ENCODE measurements at regions not wholly inside any gene's neighbourhood (a gene's known extent, or its start where the extent isn't known, plus 50 kb on each side); places are given as distances from the start of the nearest gene placed in this dataset.
"Not testable (repeated sequence)": the region's sequence is repeated elsewhere in the genome, so short reads cannot be mapped to it uniquely, and the experiment has no call there.

- no peak for DNase-seq (ENCODE audit: low spot score)
- ATAC-seq (ENCODE audit: low read depth) = no peak
- H3K4me1 ChIP-seq (ENCODE audit: insufficient read depth, poor library complexity, severe bottlenecking) = no peaks in the 10 kb centered on the region
- no peaks in the 10 kb centered on the region for H3K36me3 ChIP-seq (ENCODE audit: low read depth)
- H3K27ac ChIP-seq (ENCODE audit: poor library complexity, severe bottlenecking) = no peak overlapping the region
- TF ChIP-seq CTCF (IDR thresholded peaks at IDR 0.05; ENCODE audit: poor library complexity, severe bottlenecking) = no peak
- H3K9me3 ChIP-seq (ENCODE audit: severe bottlenecking) = no peaks in the 10 kb centered on the region
- H3K27me3 ChIP-seq (ENCODE audit: insufficient read depth, poor library complexity, severe bottlenecking) = peaks cover 6% of the 10 kb centered on the region
- H3K4me3 ChIP-seq (ENCODE audit: severe bottlenecking) = no peak overlapping the region
Observed at GRCh38 chr2:83251321-83251872, 1207.7 kb downstream of the SUCLG1 start.

DNA sequence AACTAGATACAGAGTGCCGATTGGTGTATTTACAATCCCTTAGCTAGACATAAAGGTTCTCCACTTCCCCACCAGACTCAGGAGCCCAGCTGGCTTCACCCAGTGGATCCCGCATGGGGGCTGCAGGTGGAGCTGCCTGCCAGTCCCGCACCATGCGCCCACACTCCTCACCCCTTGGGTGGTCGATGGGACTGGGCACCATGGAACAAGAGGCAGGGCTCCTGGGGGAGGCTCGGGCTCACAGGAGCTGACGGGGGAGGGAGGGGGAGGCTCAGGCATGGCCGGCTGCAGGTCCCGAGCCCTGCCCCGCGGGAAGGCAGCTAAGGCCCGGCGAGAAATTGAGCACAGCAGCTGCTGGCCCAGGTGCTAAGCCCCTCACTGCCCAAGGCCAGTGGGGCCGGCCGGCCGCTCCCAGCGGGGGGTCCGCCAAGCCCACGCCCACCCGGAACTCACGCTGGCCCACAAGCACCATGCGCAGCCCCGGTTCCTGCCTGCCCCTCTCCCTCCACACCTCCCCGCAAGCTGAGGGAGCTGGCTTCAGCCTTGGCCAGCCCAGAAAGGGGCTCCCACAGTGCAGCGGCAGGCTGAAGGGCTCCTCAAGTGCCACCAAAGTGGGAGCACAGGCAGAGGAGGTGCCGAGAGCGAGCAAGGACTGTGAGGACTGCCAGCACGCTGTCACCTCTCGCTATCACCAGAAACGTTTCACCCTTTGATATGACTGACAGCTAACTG lies 1213.1 kb downstream of the SUCLG1 start:
- ATAC-seq (ENCODE audit: low read depth); H3K27ac ChIP-seq (ENCODE audit: poor library complexity, severe bottlenecking); H3K27me3 ChIP-seq (ENCODE audit: insufficient read depth, poor library complexity, severe bottlenecking); DNase-seq (ENCODE audit: low spot score); H3K4me1 ChIP-seq (ENCODE audit: insufficient read depth, poor library complexity, severe bottlenecking); H3K4me3 ChIP-seq (ENCODE audit: severe bottlenecking); H3K36me3 ChIP-seq (ENCODE audit: low read depth); H3K9me3 ChIP-seq (ENCODE audit: severe bottlenecking): not testable (repeated sequence)

DNA sequence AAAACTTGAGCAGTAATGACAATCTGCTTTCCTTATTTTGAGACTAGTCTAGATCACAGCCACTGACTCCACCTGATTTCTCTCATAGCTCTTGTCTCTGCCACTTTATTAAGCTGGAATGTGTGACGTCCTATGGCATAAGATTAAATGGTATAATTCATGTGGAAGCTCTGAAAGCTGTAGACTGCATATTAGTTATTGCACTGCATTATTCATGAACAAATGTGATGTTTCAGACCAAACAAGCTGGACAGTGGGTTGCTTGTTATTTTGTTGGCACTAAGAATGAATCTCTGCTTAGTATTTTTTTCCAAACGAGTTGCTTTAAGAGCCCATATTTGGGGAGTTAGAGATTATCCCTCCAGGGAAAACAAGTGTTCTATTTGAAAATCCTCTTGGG lies 1218.5 kb downstream of the SUCLG1 start:
- H3K27ac ChIP-seq (ENCODE audit: poor library complexity, severe bottlenecking) = no peak overlapping the region
- no peaks in the 10 kb centered on the region for H3K9me3 ChIP-seq (ENCODE audit: severe bottlenecking)
- H3K36me3 ChIP-seq (ENCODE audit: low read depth) = no peaks in the 10 kb centered on the region
- no peak overlapping the region for H3K4me3 ChIP-seq (ENCODE audit: severe bottlenecking)
- H3K27me3 ChIP-seq (ENCODE audit: insufficient read depth, poor library complexity, severe bottlenecking) = no peaks in the 10 kb centered on the region
- no peak for TF ChIP-seq CTCF (IDR thresholded peaks at IDR 0.05; ENCODE audit: poor library complexity, severe bottlenecking)
- H3K4me1 ChIP-seq (ENCODE audit: insufficient read depth, poor library complexity, severe bottlenecking) = no peaks in the 10 kb centered on the region
- DNase-seq (ENCODE audit: low spot score) = no peak
- ATAC-seq (ENCODE audit: low read depth) = no peak

DNA sequence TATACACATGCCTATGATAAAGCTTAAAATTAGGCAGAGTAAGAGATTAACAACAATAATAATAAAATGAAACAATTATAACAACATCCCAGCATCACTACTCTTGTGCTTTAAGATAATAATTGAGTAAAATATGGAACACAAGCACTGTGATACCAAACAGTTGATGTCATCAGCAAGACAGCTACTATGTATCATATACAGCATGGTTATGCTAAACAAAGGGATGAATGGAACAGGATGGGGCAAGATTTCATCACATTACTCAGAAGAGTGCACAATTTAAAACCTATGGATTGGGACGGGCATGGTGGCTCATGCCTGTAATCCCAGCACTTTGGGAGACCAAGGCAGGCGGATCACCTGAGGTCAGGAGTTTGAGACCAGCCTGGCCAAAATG lies 1221.0 kb downstream of the SUCLG1 start:
- no peak for TF ChIP-seq CTCF (IDR thresholded peaks at IDR 0.05; ENCODE audit: poor library complexity, severe bottlenecking)
- no peaks in the 10 kb centered on the region for H3K27me3 ChIP-seq (ENCODE audit: insufficient read depth, poor library complexity, severe bottlenecking)
- ATAC-seq (ENCODE audit: low read depth) (no peak), DNase-seq (ENCODE audit: low spot score) (no peak)
- H3K4me1 ChIP-seq (ENCODE audit: insufficient read depth, poor library complexity, severe bottlenecking) = peaks cover 1% of the 10 kb centered on the region
- no peak overlapping the region for H3K27ac ChIP-seq (ENCODE audit: poor library complexity, severe bottlenecking)
- no peaks in the 10 kb centered on the region for H3K9me3 ChIP-seq (ENCODE audit: severe bottlenecking)
- H3K4me3 ChIP-seq (ENCODE audit: severe bottlenecking) = no peak overlapping the region
- no peaks in the 10 kb centered on the region for H3K36me3 ChIP-seq (ENCODE audit: low read depth)

DNA sequence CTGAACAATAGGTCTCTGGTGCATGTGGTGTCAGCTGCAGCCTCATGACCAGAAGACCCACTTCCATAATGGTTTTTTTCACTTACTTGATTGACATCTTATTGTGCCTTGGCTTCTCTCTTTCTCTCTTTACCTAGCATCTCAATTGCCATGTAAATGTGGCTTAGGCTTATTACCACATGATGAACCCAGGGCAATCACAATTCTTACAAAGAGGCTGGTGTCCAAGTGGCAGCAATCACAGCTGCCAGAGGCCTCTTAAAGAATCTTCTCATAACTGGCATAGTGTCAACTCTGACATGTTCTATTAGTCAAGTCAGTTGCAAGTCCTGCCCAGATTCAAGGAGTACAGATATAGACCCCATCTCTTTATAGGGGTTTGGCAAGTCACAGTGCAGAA lies 1224.8 kb downstream of the SUCLG1 start:
- no peak for TF ChIP-seq CTCF (IDR thresholded peaks at IDR 0.05; ENCODE audit: poor library complexity, severe bottlenecking)

More for the DNA sequence above, 1224.8 kb downstream of the SUCLG1 start:
- Histone ChIP-seq H3K9me3 (ENCODE audit: severe bottlenecking) (no peaks in the 10 kb centered on the region), H3K27me3 (ENCODE audit: insufficient read depth, poor library complexity, severe bottlenecking) (no peaks in the 10 kb centered on the region), H3K4me3 (ENCODE audit: severe bottlenecking) (no peak overlapping the region), H3K36me3 (ENCODE audit: low read depth) (no peaks in the 10 kb centered on the region), H3K4me1 (ENCODE audit: insufficient read depth, poor library complexity, severe bottlenecking) (peaks cover 2% of the 10 kb centered on the region), H3K27ac (ENCODE audit: poor library complexity, severe bottlenecking) (no peak overlapping the region)
- no peak for ATAC-seq (ENCODE audit: low read depth)
- DNase-seq (ENCODE audit: low spot score) = no peak

Data from RWPE2 (cell line).